ENCODE measurements at regions not wholly inside any gene's neighbourhood (a gene's known extent, or its start where the extent isn't known, plus 50 kb on each side); places are given as distances from the start of the nearest gene placed in this dataset.

DNA sequence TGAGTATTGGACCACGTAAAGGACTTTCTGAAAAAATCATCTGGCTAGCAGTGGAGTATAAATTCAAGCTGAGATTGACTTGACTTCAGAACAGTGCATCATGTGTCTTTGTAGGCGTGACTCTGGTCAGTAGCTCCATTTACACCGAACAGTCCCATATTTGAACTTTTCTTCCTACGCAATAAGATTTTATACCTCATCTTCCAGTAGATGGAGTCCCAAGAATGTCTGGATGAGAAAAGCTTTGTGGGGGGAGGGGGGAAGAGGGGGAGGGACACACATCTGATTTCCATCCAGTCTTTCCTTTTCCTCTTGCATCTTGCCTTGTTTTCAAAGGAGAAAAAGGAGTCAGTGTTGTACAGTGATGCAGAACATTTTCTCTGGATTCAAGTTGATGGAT lies 241.0 kb downstream of the EMP1 start:
- Histone ChIP-seq H3K27me3 (replicated peaks in 1 of 2; ENCODE audit: control insufficient read depth in 2 of 2, extremely low read depth in 1 of 2, insufficient read depth in 2 of 2, low read length in 1 of 2) (no peaks in the 10 kb centered on the region), H3K9me3 (no peaks in the 10 kb centered on the region), H3K4me3 (ENCODE audit: control insufficient read depth in 1 of 2, extremely low read depth in 1 of 2, low read length in 1 of 2) (no peak overlapping the region), H3K36me3 (ENCODE audit: control insufficient read depth in 2 of 2, extremely low read depth in 1 of 2, insufficient read depth in 1 of 2, low read length in 1 of 2) (no peaks in the 10 kb centered on the region), H3K4me1 (ENCODE audit: control insufficient read depth in 1 of 2, extremely low read depth in 1 of 2, insufficient read depth in 2 of 2, low read length in 2 of 2) (no peaks in the 10 kb centered on the region), H3K27ac (ENCODE audit: low read length) (no peak overlapping the region)
- H3K4me1 Mint-ChIP-seq, result no peaks in the 10 kb centered on the region
- ChIA-PET POLR2A (no interaction called here), CTCF (no interaction called here)
- DNase-seq (no peak), ATAC-seq (replicated peaks in 1 of 4) (no peak)
- peaks cover 0 to 11% of the 10 kb centered on the region in 2 donors for H3K27me3 Mint-ChIP-seq
- no peak overlapping the region for H3K27ac Mint-ChIP-seq
- no peaks in the 10 kb centered on the region for H3K9me3 Mint-ChIP-seq
- H3K36me3 Mint-ChIP-seq, result no peaks in the 10 kb centered on the region
- no peak overlapping the region for H3K4me3 Mint-ChIP-seq
- no CpG with 5 or more reads among the region's 4 CpGs for WGBS (ENCODE audit: insufficient coverage)

DNA sequence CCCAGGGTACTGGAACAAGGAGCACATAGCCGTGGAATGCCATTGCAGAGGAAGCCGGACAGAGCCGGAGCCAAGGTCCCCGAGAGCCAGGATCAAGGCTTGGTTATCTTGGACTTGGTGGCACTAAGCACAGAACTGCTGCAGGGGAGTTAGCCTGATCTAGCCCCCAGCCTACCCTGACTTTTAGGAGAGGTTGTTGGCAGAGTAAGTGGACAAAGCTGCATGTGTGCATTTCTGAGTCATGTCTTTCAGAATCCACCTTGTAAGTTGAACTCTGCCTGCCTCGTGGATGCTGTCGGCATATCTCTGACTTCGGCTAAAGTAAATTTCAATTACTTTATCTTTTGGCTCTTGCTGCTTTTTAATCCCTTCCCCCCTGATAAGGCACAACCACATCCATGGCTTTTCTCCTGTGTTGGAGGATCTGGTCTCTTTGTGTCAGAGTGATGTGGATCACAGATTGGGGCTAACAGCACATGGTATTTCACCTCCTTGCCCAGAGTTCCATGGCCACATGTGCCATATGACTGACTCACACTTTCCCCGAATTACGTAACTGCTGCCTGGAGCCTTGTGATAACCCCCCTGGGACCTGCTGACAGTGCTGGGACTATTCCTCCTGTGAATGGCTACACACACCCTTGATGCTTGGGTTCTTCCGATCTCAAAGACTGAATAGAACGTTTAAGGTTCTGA lies 240.3 kb downstream of the EMP1 start:
- ATAC-seq (replicated peaks in 1 of 4), result no peak
- H3K4me1 ChIP-seq (ENCODE audit: control insufficient read depth in 1 of 2, extremely low read depth in 1 of 2, insufficient read depth in 2 of 2, low read length in 2 of 2), result no peaks in the 10 kb centered on the region
- POLR2A ChIA-PET, result no interaction called here
- no peaks in the 10 kb centered on the region for H3K9me3 Mint-ChIP-seq
- WGBS (ENCODE audit: insufficient coverage), result 76% methylated on average over 7 of the region's 11 CpGs
- no peak overlapping the region for H3K27ac Mint-ChIP-seq
- H3K9me3 ChIP-seq, result no peaks in the 10 kb centered on the region
- no peaks in the 10 kb centered on the region for H3K36me3 ChIP-seq (ENCODE audit: control insufficient read depth in 2 of 2, extremely low read depth in 1 of 2, insufficient read depth in 1 of 2, low read length in 1 of 2)
- H3K27me3 ChIP-seq (replicated peaks in 1 of 2; ENCODE audit: control insufficient read depth in 2 of 2, extremely low read depth in 1 of 2, insufficient read depth in 2 of 2, low read length in 1 of 2), result no peaks in the 10 kb centered on the region
- H3K27ac ChIP-seq (ENCODE audit: low read length), result no peak overlapping the region
- DNase-seq, result no peak
- no peaks in the 10 kb centered on the region for H3K4me1 Mint-ChIP-seq
- H3K36me3 Mint-ChIP-seq, result no peaks in the 10 kb centered on the region
- CTCF ChIA-PET, result no interaction called here
- H3K27me3 Mint-ChIP-seq, result peaks cover 0 to 11% of the 10 kb centered on the region in 2 donors
- no peak overlapping the region for H3K4me3 ChIP-seq (ENCODE audit: control insufficient read depth in 1 of 2, extremely low read depth in 1 of 2, low read length in 1 of 2)
- no peak overlapping the region for H3K4me3 Mint-ChIP-seq

DNA sequence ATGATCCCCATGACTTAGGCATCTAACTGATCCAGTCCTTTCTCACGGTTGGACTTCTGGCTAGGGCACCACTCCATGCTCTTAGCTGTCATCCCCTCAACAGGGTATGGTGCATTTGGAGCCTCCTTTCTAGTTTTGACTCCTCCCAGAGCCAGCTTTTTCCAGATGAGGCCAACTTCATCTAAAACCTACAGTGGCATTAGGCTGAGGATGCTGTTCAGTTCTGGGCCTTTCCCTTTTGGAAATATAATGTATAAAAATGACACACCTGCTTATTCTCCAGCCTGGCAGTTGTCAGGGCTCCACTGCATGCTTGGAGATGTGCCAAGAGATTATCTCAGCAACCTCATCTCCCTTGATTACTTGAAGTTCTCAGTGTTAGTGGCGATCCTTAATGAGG lies 239.7 kb downstream of the EMP1 start:
- POLR2A ChIA-PET, result no interaction called here
- H3K4me3 ChIP-seq (ENCODE audit: control insufficient read depth in 1 of 2, extremely low read depth in 1 of 2, low read length in 1 of 2), result no peak overlapping the region
- no peak overlapping the region for H3K27ac ChIP-seq (ENCODE audit: low read length)
- H3K36me3 ChIP-seq (ENCODE audit: control insufficient read depth in 2 of 2, extremely low read depth in 1 of 2, insufficient read depth in 1 of 2, low read length in 1 of 2), result no peaks in the 10 kb centered on the region
- H3K27me3 ChIP-seq (replicated peaks in 1 of 2; ENCODE audit: control insufficient read depth in 2 of 2, extremely low read depth in 1 of 2, insufficient read depth in 2 of 2, low read length in 1 of 2), result no peaks in the 10 kb centered on the region
- Mint-ChIP-seq H3K4me1 (no peaks in the 10 kb centered on the region), H3K27ac (no peak overlapping the region), H3K9me3 (no peaks in the 10 kb centered on the region), H3K36me3 (no peaks in the 10 kb centered on the region), H3K4me3 (no peak overlapping the region), H3K27me3 (peaks cover 0 to 11% of the 10 kb centered on the region in 2 donors)
- DNase-seq (no peak), ATAC-seq (replicated peaks in 1 of 4) (no peak)
- 80% methylated on average over 1 of the region's 2 CpGs for WGBS (ENCODE audit: insufficient coverage)
- no peaks in the 10 kb centered on the region for H3K9me3 ChIP-seq
- CTCF ChIA-PET, result no interaction called here
- H3K4me1 ChIP-seq (ENCODE audit: control insufficient read depth in 1 of 2, extremely low read depth in 1 of 2, insufficient read depth in 2 of 2, low read length in 2 of 2), result no peaks in the 10 kb centered on the region

DNA sequence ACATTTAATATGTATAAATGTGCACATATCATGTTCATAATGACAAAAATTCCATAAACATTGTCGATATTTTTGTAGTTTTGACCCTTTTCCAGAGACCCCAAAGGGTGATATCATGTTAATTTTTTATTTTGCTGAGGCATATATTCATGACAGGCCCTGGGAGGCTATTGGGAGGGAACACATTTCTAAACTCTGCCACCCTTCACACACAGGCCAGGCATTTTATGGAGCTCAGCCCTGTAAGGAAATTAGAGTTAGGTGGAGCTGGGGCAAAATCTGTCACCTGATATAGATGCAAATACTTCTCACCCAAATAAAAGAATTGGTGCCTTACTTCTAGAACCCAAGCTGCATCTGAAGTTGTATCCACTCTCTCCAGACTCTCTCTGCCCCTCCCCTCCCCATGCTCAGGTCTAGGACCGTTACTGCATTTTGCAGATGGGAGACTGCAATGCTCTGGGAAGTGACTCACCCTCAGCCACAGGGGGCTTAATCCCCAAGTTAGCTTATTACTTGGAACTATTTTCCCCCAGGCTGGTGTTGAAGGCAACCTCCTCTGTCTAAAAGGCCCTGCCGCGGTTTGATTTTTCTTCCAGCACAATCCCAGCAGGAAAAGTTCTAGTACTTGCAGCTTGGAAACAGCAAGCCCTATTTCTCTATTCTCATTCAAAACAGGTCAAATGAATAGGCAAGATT lies 238.9 kb downstream of the EMP1 start:
- 0% methylated on average over 1 of the region's 4 CpGs for WGBS (ENCODE audit: insufficient coverage)
- ChIA-PET CTCF (no interaction called here), POLR2A (no interaction called here)
- H3K27ac ChIP-seq (ENCODE audit: low read length), result no peak overlapping the region
- no peak overlapping the region for H3K4me3 ChIP-seq (ENCODE audit: control insufficient read depth in 1 of 2, extremely low read depth in 1 of 2, low read length in 1 of 2)
- H3K27me3 ChIP-seq (replicated peaks in 1 of 2; ENCODE audit: control insufficient read depth in 2 of 2, extremely low read depth in 1 of 2, insufficient read depth in 2 of 2, low read length in 1 of 2), result no peaks in the 10 kb centered on the region
- ATAC-seq (replicated peaks in 1 of 4) (no peak), DNase-seq (no peak)
- Mint-ChIP-seq H3K4me1 (no peaks in the 10 kb centered on the region), H3K27ac (no peak overlapping the region), H3K9me3 (no peaks in the 10 kb centered on the region), H3K36me3 (no peaks in the 10 kb centered on the region), H3K27me3 (peaks cover 0 to 11% of the 10 kb centered on the region in 2 donors), H3K4me3 (no peak overlapping the region)
- no peaks in the 10 kb centered on the region for H3K9me3 ChIP-seq
- H3K4me1 ChIP-seq (ENCODE audit: control insufficient read depth in 1 of 2, extremely low read depth in 1 of 2, insufficient read depth in 2 of 2, low read length in 2 of 2), result no peaks in the 10 kb centered on the region
- H3K36me3 ChIP-seq (ENCODE audit: control insufficient read depth in 2 of 2, extremely low read depth in 1 of 2, insufficient read depth in 1 of 2, low read length in 1 of 2), result no peaks in the 10 kb centered on the region

GRCh38 chr12:13433768-13434167 lies 237.2 kb downstream of the EMP1 start:
- H3K27me3 Mint-ChIP-seq, result peaks cover 0 to 11% of the 10 kb centered on the region in 2 donors
- no peaks in the 10 kb centered on the region for H3K9me3 ChIP-seq
- DNase-seq, result no peak
- H3K9me3 Mint-ChIP-seq, result no peaks in the 10 kb centered on the region
- no peaks in the 10 kb centered on the region for H3K4me1 Mint-ChIP-seq
- H3K27me3 ChIP-seq (replicated peaks in 1 of 2; ENCODE audit: control insufficient read depth in 2 of 2, extremely low read depth in 1 of 2, insufficient read depth in 2 of 2, low read length in 1 of 2), result no peaks in the 10 kb centered on the region
- H3K27ac ChIP-seq (ENCODE audit: low read length), result no peak overlapping the region
- H3K4me3 Mint-ChIP-seq, result no peak overlapping the region
- ChIA-PET CTCF (no interaction called here), POLR2A (no interaction called here)
- H3K36me3 Mint-ChIP-seq, result no peaks in the 10 kb centered on the region
- ATAC-seq (replicated peaks in 1 of 4), result no peak
- no peaks in the 10 kb centered on the region for H3K36me3 ChIP-seq (ENCODE audit: control insufficient read depth in 2 of 2, extremely low read depth in 1 of 2, insufficient read depth in 1 of 2, low read length in 1 of 2)
- H3K4me3 ChIP-seq (ENCODE audit: control insufficient read depth in 1 of 2, extremely low read depth in 1 of 2, low read length in 1 of 2), result no peak overlapping the region
- no peaks in the 10 kb centered on the region for H3K4me1 ChIP-seq (ENCODE audit: control insufficient read depth in 1 of 2, extremely low read depth in 1 of 2, insufficient read depth in 2 of 2, low read length in 2 of 2)
- no peak overlapping the region for H3K27ac Mint-ChIP-seq

DNA sequence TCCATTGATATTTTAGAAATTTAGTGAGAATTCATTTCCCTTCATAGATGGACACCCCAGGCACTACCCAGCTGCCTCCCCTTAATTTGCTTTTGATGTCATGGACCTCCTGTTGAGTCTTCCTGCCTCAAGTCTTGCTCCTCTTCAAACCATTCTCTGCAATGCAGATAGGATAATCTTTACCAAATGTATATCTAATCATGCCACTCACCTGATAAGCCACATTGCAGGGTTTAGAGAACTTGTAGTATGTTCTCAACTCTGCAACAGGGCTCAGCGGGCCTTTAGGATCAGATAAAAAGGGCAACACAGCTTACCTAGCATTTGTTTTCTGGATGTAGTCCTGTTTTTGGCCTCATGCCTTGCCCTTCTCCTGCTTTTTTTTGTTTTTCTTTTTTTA lies 234.5 kb downstream of the EMP1 start:
- no peak for ATAC-seq (replicated peaks in 1 of 4)
- Histone ChIP-seq H3K4me3 (ENCODE audit: control insufficient read depth in 1 of 2, extremely low read depth in 1 of 2, low read length in 1 of 2) (no peak overlapping the region), H3K9me3 (no peaks in the 10 kb centered on the region), H3K27me3 (replicated peaks in 1 of 2; ENCODE audit: control insufficient read depth in 2 of 2, extremely low read depth in 1 of 2, insufficient read depth in 2 of 2, low read length in 1 of 2) (peaks cover 0 to 5% of the 10 kb centered on the region in 2 experiments), H3K4me1 (ENCODE audit: control insufficient read depth in 1 of 2, extremely low read depth in 1 of 2, insufficient read depth in 2 of 2, low read length in 2 of 2) (no peaks in the 10 kb centered on the region), H3K36me3 (ENCODE audit: control insufficient read depth in 2 of 2, extremely low read depth in 1 of 2, insufficient read depth in 1 of 2, low read length in 1 of 2) (no peaks in the 10 kb centered on the region), H3K27ac (ENCODE audit: low read length) (no peak overlapping the region)
- CTCF ChIA-PET, result no interaction called here
- DNase-seq, result no peak
- Mint-ChIP-seq H3K36me3 (no peaks in the 10 kb centered on the region), H3K27ac (no peak overlapping the region), H3K9me3 (peaks cover 0 to 5% (median 0%) of the 10 kb centered on the region in 3 donors), H3K27me3 (peaks cover 3 to 4% of the 10 kb centered on the region in 2 donors), H3K4me3 (no peak overlapping the region), H3K4me1 (no peaks in the 10 kb centered on the region)
- WGBS (ENCODE audit: insufficient coverage), result 100% methylated on average over 1 of the region's 1 CpG
- POLR2A ChIA-PET, result no interaction called here
